DND-41 (cell line): ENCODE measurements at regions not wholly inside any gene's neighbourhood (a gene's known extent, or its start where the extent isn't known, plus 50 kb on each side); places are given as distances from the start of the nearest gene placed in this dataset.

Experiments
- ATAC-seq: fragments of 200-7000 bp; cut with Tn5 transposase; 3 replicates; pipeline ENCODE4 v1.9.1; 2021; ENCODE audit warnings: low read depth; ENCODE audit not compliant: insufficient read depth
- DNase-seq: peaks from one replicate; pipeline ENCODE4 v3.0.0-alpha.2; 2020
- H2AFZ ChIP-seq: 2 replicates; pipeline ENCODE4 v1.6.0; 2012; ENCODE audit warnings: low read depth, low read length
- H3K27ac ChIP-seq: 2 replicates; pipeline ENCODE4 v1.5.1; 2012; ENCODE audit warnings: low read length, inconsistent platforms
- H3K27me3 ChIP-seq: fragments of 200-600 bp; sonication (generic); 2 replicates; pipeline ENCODE4 v1.6.0; 2012; ENCODE audit warnings: low read length, mild to moderate bottlenecking, inconsistent platforms; ENCODE audit not compliant: insufficient read depth, poor library complexity
- H3K36me3 ChIP-seq: 2 replicates; pipeline ENCODE4 v1.5.1; 2012; ENCODE audit warnings: low read length, inconsistent platforms; ENCODE audit not compliant: insufficient read depth
- H3K4me1 ChIP-seq: 2 replicates; pipeline ENCODE4 v1.5.1; 2012; ENCODE audit warnings: mild to moderate bottlenecking, low read length; ENCODE audit not compliant: insufficient read depth
- H3K4me2 ChIP-seq: 2 replicates; pipeline ENCODE4 v1.6.0; 2012; ENCODE audit warnings: mild to moderate bottlenecking, moderate library complexity, low read length, inconsistent platforms; ENCODE audit not compliant: insufficient read depth
- H3K4me3 ChIP-seq, 2 experiments: fragments of 200-600 bp in 1 of 2; shearing (Covaris generic) in 1 of 2; 2 replicates each; pipeline ENCODE4 v1.5.1; 2012 to 2016; ENCODE audit warnings: inconsistent platforms in 2 of 2, low read length in 2 of 2, mild to moderate bottlenecking in 2 of 2, low read depth in 1 of 2, moderate library complexity in 1 of 2
- H3K79me2 ChIP-seq: 2 replicates; pipeline ENCODE4 v1.6.0; 2012; ENCODE audit warnings: low read length, inconsistent platforms; ENCODE audit not compliant: insufficient read depth
- H3K9ac ChIP-seq: 2 replicates; pipeline ENCODE4 v1.6.0; 2012; ENCODE audit warnings: low read depth, mild to moderate bottlenecking, inconsistent platforms, low read length, moderate library complexity
- H3K9me3 ChIP-seq: 2 replicates; pipeline ENCODE4 v1.5.1; 2012; ENCODE audit warnings: low read length, moderate library complexity, mild to moderate bottlenecking, inconsistent platforms; ENCODE audit not compliant: insufficient read depth, severe bottlenecking
- H4K20me1 ChIP-seq: 2 replicates; pipeline ENCODE4 v1.6.0; 2012; ENCODE audit warnings: low read length; ENCODE audit not compliant: insufficient read depth
- EZH2 ChIP-seq: IDR thresholded peaks from 3 replicates; pipeline ENCODE4 v1.6.1; 2012; ENCODE audit warnings: borderline replicate concordance, low read depth, mild to moderate bottlenecking, moderate library complexity, low read length, inconsistent platforms; ENCODE audit not compliant: severe bottlenecking
- TF ChIP-seq, protein P1 (sequence below): IDR thresholded peaks from 2 replicates; pipeline ENCODE4 v1.5.1; 2012; ENCODE audit warnings: borderline replicate concordance, low read length, moderate library complexity, mild to moderate bottlenecking; ENCODE audit not compliant: poor library complexity, severe bottlenecking; ENCODE audit errors: extremely low read depth

- Histone ChIP-seq H3K4me2 (no peak overlapping the region), H3K36me3 (no peaks in the 10 kb centered on the region), H3K79me2 (no peaks in the 10 kb centered on the region), H3K27me3 (peaks cover 20% of the 10 kb centered on the region), H3K9me3 (no peaks in the 10 kb centered on the region), H4K20me1 (no peaks in the 10 kb centered on the region), H3K4me3 (no peak overlapping the region), H2AFZ (no peak overlapping the region), H3K4me1 (no peaks in the 10 kb centered on the region), H3K9ac (no peak overlapping the region), H3K27ac (no peak overlapping the region)
- no peak for ATAC-seq
- TF ChIP-seq, protein P1, sequence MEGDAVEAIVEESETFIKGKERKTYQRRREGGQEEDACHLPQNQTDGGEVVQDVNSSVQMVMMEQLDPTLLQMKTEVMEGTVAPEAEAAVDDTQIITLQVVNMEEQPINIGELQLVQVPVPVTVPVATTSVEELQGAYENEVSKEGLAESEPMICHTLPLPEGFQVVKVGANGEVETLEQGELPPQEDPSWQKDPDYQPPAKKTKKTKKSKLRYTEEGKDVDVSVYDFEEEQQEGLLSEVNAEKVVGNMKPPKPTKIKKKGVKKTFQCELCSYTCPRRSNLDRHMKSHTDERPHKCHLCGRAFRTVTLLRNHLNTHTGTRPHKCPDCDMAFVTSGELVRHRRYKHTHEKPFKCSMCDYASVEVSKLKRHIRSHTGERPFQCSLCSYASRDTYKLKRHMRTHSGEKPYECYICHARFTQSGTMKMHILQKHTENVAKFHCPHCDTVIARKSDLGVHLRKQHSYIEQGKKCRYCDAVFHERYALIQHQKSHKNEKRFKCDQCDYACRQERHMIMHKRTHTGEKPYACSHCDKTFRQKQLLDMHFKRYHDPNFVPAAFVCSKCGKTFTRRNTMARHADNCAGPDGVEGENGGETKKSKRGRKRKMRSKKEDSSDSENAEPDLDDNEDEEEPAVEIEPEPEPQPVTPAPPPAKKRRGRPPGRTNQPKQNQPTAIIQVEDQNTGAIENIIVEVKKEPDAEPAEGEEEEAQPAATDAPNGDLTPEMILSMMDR: no peak
- no peak for TF ChIP-seq EZH2
- DNase-seq: no peak
Observed at GRCh38 chr19:28908941-28909340, 304.0 kb downstream of the UQCRFS1 start.

- H3K27ac ChIP-seq: no peak overlapping the region
- no peaks in the 10 kb centered on the region for H3K36me3 ChIP-seq
- H3K4me2 ChIP-seq: no peak overlapping the region
- DNase-seq (no peak), ATAC-seq (no peak)
- H2AFZ ChIP-seq: no peak overlapping the region
- H3K4me3 ChIP-seq: no peak overlapping the region
- H3K9me3 ChIP-seq: no peaks in the 10 kb centered on the region
- H3K4me1 ChIP-seq: no peaks in the 10 kb centered on the region
- TF ChIP-seq, protein P1: no peak
- no peak for TF ChIP-seq EZH2
- peaks cover 15% of the 10 kb centered on the region for H3K27me3 ChIP-seq
- no peaks in the 10 kb centered on the region for H4K20me1 ChIP-seq
- no peaks in the 10 kb centered on the region for H3K79me2 ChIP-seq
- H3K9ac ChIP-seq: no peak overlapping the region
Observed at GRCh38 chr19:28907534-28907933, 305.4 kb downstream of the UQCRFS1 start.

DNA sequence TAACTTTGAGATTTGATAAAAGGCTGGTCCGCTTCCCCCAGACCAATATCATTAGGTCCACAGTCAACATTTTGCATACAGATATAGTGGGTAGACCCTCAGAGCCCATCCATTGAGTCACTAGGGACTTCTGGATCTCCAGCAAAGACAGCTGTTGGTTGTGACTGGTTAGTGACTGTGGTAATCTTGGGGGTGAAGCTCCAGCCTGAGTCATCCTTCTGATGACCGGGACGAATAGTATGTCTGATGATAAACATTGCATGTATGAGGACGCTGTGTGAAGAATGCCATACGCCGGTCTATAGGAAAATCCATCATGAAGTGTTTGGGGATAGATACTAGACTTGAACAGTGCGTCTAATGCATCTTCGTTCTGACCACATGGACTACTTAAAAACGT is 307.0 kb downstream of the UQCRFS1 start:
- Histone ChIP-seq H2AFZ (no peak overlapping the region), H3K4me3 (no peak overlapping the region), H3K79me2 (no peaks in the 10 kb centered on the region), H3K27ac (no peak overlapping the region), H3K9me3 (no peaks in the 10 kb centered on the region), H4K20me1 (no peaks in the 10 kb centered on the region), H3K4me2 (no peak overlapping the region), H3K36me3 (no peaks in the 10 kb centered on the region), H3K4me1 (no peaks in the 10 kb centered on the region), H3K9ac (no peak overlapping the region), H3K27me3 (peaks cover 8% of the 10 kb centered on the region)
- DNase-seq: no peak
- ATAC-seq: no peak
- no peak for TF ChIP-seq EZH2
- TF ChIP-seq, protein P1: no peak

DNA sequence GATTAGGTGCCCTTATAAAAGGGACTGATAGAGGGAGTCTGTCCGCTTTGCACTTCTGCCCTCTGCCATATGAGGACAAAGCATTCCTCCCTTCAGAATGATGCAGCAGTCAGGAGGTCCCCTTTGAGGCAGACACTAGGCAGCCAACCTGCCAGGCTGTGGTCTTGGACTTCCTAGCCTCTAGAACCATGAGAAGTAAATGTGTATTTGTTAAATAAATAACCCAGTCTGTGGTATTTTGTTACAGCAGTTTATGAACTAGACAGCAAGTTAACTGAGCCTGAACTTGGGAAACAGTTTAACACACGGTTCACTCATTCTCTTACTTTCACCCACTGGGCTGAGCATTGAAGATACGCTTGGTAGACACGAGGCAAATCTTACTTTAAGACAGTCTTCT is 313.2 kb downstream of the UQCRFS1 start:
- H4K20me1 ChIP-seq: no peaks in the 10 kb centered on the region
- H3K9ac ChIP-seq: no peak overlapping the region
- H3K4me3 ChIP-seq: no peak overlapping the region
- H2AFZ ChIP-seq: no peak overlapping the region
- ATAC-seq (no peak), DNase-seq (no peak)
- TF ChIP-seq, protein P1: no peak
- TF ChIP-seq EZH2: no peak
- no peak overlapping the region for H3K27ac ChIP-seq
- no peaks in the 10 kb centered on the region for H3K79me2 ChIP-seq
- no peaks in the 10 kb centered on the region for H3K36me3 ChIP-seq
- peaks cover 6% of the 10 kb centered on the region for H3K27me3 ChIP-seq
- H3K9me3 ChIP-seq: no peaks in the 10 kb centered on the region
- H3K4me1 ChIP-seq: no peaks in the 10 kb centered on the region
- H3K4me2 ChIP-seq: no peak overlapping the region
